ENCODE measurements at regions not wholly inside any gene's neighbourhood (a gene's known extent, or its start where the extent isn't known, plus 50 kb on each side); places are given as distances from the start of the nearest gene placed in this dataset.

DNA sequence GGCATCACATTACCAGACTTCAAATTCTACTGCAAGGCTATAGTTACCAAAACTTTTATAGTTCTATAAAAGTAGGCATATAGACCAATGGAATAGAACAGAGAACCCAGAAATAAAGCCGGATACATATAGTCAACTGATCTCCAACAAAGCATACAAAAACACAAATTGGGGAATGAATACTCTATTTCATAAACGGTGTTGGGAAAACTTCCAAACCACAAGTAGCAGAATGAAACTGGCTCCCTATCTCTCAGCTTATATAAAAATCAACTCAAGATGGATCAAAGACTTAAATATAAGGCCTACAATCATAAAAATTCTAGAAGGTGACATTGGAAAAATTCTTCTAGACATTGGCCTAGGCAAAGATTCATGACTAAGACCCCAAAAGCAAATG is 187.9 kb upstream of the PLXNC1 start:
- WGBS, 2 donors, result 50 to 76% methylated on average over 2 of the region's 2 CpGs

DNA sequence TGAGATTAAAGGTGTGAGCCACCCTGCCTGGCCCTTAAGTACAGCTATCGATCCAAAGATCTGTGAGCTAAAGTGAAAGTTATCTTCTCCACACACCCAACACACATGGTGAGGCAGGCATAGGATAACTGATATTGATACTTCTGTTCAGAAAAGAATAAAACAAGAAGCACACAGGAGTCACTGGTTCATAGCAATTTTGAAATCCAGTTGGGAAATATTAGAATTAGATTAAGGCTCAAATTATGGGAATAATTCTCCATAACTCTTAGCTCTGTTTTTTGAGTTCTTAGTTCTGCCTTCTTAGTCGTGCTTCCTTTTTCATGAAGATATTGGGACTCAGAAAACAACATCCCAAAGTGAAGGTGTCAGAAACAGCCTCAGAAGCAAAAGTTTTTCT is 186.0 kb upstream of the PLXNC1 start:
- Histone ChIP-seq H3K9me3 (no peaks in the 10 kb centered on the region), H3K4me1 (no peaks in the 10 kb centered on the region), H3K27ac (no peak overlapping the region), H3K27me3 (no peaks in the 10 kb centered on the region), H3K36me3 (no peaks in the 10 kb centered on the region), H3K4me3 (no peak overlapping the region)
- intact Hi-C loops (cut with DNase I), result no loop called here
- DNase-seq, result no peak
- no peak for TF ChIP-seq EP300 (IDR thresholded peaks at IDR 0.05)
- no peak for TF ChIP-seq POLR2A (IDR thresholded peaks at IDR 0.05)
- TF ChIP-seq POLR2AphosphoS5 (IDR thresholded peaks at IDR 0.05), result no peak
- TF ChIP-seq, protein P1, sequence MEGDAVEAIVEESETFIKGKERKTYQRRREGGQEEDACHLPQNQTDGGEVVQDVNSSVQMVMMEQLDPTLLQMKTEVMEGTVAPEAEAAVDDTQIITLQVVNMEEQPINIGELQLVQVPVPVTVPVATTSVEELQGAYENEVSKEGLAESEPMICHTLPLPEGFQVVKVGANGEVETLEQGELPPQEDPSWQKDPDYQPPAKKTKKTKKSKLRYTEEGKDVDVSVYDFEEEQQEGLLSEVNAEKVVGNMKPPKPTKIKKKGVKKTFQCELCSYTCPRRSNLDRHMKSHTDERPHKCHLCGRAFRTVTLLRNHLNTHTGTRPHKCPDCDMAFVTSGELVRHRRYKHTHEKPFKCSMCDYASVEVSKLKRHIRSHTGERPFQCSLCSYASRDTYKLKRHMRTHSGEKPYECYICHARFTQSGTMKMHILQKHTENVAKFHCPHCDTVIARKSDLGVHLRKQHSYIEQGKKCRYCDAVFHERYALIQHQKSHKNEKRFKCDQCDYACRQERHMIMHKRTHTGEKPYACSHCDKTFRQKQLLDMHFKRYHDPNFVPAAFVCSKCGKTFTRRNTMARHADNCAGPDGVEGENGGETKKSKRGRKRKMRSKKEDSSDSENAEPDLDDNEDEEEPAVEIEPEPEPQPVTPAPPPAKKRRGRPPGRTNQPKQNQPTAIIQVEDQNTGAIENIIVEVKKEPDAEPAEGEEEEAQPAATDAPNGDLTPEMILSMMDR (IDR thresholded peaks at IDR 0.05), result no peak
- WGBS, 2 donors, result 72 to 96% methylated on average over 2 of the region's 2 CpGs

More for the DNA sequence above, 187.9 kb upstream of the PLXNC1 start:
- no peak for DNase-seq
- Histone ChIP-seq H3K9me3 (no peaks in the 10 kb centered on the region), H3K4me3 (no peak overlapping the region), H3K36me3 (no peaks in the 10 kb centered on the region), H3K4me1 (no peaks in the 10 kb centered on the region), H3K27me3 (no peaks in the 10 kb centered on the region), H3K27ac (no peak overlapping the region)
- no peak for TF ChIP-seq EP300 (IDR thresholded peaks at IDR 0.05)
- no peak for TF ChIP-seq POLR2A (IDR thresholded peaks at IDR 0.05)
- TF ChIP-seq, protein P1 (IDR thresholded peaks at IDR 0.05), result no peak
- TF ChIP-seq POLR2AphosphoS5 (IDR thresholded peaks at IDR 0.05), result no peak
- intact Hi-C loops (cut with DNase I), result no loop called here

DNA sequence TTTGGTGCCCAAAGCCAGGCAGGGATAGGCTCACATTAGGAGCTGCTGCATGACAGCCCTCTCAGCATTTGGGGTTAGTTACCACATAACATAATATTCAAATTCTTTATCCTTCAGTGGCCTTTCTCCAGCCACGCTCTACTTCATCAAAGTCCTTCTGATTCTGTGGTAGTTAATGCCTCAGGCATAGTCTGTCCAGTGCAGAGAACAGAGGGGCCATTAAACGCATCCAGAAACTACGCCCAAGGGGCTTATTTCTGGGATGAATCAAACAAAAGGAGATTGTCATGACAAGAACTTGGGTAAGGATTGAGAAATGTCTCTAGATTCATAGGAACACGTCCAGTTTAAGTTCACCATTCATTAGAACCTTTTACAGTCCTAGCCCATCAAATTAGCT is 183.4 kb upstream of the PLXNC1 start:
- intact Hi-C loops (cut with DNase I), result no loop called here
- Histone ChIP-seq H3K27me3 (no peaks in the 10 kb centered on the region), H3K27ac (no peak overlapping the region), H3K4me3 (no peak overlapping the region), H3K9me3 (no peaks in the 10 kb centered on the region), H3K4me1 (no peaks in the 10 kb centered on the region), H3K36me3 (no peaks in the 10 kb centered on the region)
- DNase-seq, result no peak
- 82 to 91% methylated on average over 4 of the region's 4 CpGs for WGBS, 2 donors
- no peak for TF ChIP-seq EP300 (IDR thresholded peaks at IDR 0.05)
- TF ChIP-seq, protein P1 (IDR thresholded peaks at IDR 0.05), result no peak
- no peak for TF ChIP-seq POLR2A (IDR thresholded peaks at IDR 0.05)
- TF ChIP-seq POLR2AphosphoS5 (IDR thresholded peaks at IDR 0.05), result no peak

DNA sequence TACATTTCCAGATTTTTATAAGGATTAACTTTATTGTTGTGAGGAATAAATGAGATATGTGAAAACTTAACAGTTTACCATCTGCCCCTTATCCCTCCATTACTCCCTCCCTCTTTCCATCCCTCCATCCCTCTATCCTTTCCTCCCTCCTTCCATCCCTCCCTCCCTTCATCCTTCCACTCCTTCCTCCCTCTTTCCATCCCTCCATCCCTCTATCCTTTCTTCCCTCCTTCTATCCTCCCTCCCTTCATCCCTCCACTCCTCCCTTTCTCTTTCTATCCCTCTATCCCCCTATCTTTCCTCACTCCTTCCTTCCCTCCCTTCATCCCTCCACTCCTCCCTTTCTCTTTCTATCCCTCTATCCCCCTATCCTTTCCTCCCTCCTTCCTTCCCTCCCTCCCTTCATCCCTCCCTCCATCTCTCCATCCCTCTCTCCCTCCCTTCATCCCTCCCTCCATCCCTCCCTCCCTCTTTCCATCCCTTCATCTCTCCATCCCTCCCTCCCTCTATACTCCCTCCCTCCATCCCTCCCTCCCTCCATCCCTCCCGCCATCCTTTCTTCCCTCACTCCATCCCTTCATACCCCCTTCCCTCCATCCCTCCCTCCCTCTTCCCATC is 181.8 kb upstream of the PLXNC1 start:
- Histone ChIP-seq H3K27me3 (no peaks in the 10 kb centered on the region), H3K9me3 (no peaks in the 10 kb centered on the region), H3K4me1 (no peaks in the 10 kb centered on the region), H3K27ac (no peak overlapping the region), H3K36me3 (no peaks in the 10 kb centered on the region), H3K4me3 (no peak overlapping the region)
- WGBS, 2 donors, result 94 to 100% methylated on average over 1 of the region's 1 CpG
- no peak for DNase-seq
- TF ChIP-seq POLR2AphosphoS5 (IDR thresholded peaks at IDR 0.05), result no peak
- intact Hi-C loops (cut with DNase I), result no loop called here

DNA sequence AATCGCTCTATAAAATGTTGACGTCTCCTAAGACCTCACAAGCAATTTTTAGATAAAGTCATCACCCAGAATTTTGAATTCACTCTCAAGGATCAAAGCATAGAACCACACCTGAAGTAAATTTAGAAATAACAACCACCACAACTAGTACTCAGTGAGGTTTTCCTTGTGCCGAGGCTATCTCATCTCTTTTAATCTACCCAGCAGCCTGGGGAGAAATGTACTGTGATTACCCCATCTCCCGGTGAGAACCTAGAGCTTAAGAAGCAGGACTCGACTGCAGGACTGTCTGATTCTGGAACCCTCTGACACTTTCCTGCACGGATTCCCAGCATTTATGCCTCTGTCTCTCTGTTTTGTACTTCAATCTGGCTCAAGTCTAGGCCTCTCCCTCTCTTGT is 180.9 kb upstream of the PLXNC1 start:
- no peaks in the 10 kb centered on the region for H3K36me3 ChIP-seq
- 79 to 80% methylated on average over 6 of the region's 6 CpGs for WGBS, 2 donors
- intact Hi-C loops (cut with DNase I), result no loop called here

More for the DNA sequence above, 180.9 kb upstream of the PLXNC1 start:
- H3K27ac ChIP-seq, result no peak overlapping the region
- no peaks in the 10 kb centered on the region for H3K9me3 ChIP-seq
- peaks cover 0 to 3% (median 0%) of the 10 kb centered on the region in 4 donors for H3K4me1 ChIP-seq
- TF ChIP-seq POLR2A (IDR thresholded peaks at IDR 0.05) (no peak), EP300 (IDR thresholded peaks at IDR 0.05) (no peak), POLR2AphosphoS5 (IDR thresholded peaks at IDR 0.05) (no peak)
- TF ChIP-seq, protein P1 (IDR thresholded peaks at IDR 0.05), result no peak
- no peaks in the 10 kb centered on the region for H3K27me3 ChIP-seq
- no peak overlapping the region for H3K4me3 ChIP-seq
- DNase-seq, result no peak

Measured in sigmoid colon (tissue), 6 donors.